ENCODE measurements at regions not wholly inside any gene's neighbourhood (a gene's known extent, or its start where the extent isn't known, plus 50 kb on each side); places are given as distances from the start of the nearest gene placed in this dataset.

DNA sequence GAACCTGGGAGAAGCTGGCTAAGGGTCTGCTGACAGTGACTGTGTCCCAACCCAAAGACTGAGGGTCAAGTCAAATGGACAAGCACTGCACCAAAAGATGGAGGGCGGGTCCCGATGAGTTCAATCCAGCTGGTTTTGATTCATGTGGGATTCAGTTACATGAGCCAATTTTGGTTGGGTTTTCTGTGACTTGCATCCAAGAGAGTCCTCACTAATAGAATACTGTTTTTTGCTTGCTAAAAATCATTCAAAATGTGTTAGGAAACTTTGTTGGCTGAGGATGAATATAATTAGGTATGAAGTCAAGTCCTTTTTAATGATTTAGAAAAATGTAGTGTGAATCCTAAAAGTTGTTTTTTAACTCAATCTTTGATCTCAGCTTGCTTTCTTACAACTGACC, 323.8 kb upstream of the NOX3 start:
- TF ChIP-seq, protein P1, sequence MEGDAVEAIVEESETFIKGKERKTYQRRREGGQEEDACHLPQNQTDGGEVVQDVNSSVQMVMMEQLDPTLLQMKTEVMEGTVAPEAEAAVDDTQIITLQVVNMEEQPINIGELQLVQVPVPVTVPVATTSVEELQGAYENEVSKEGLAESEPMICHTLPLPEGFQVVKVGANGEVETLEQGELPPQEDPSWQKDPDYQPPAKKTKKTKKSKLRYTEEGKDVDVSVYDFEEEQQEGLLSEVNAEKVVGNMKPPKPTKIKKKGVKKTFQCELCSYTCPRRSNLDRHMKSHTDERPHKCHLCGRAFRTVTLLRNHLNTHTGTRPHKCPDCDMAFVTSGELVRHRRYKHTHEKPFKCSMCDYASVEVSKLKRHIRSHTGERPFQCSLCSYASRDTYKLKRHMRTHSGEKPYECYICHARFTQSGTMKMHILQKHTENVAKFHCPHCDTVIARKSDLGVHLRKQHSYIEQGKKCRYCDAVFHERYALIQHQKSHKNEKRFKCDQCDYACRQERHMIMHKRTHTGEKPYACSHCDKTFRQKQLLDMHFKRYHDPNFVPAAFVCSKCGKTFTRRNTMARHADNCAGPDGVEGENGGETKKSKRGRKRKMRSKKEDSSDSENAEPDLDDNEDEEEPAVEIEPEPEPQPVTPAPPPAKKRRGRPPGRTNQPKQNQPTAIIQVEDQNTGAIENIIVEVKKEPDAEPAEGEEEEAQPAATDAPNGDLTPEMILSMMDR (IDR thresholded peaks at IDR 0.05) = no peak
- TF ChIP-seq EZH2phosphoT487 (IDR thresholded peaks at IDR 0.05) = no peak
- no peak for TF ChIP-seq EZH2 (IDR thresholded peaks at IDR 0.05)

All from neural progenitor cell (in vitro differentiated cells).